ENCODE measurements at regions not wholly inside any gene's neighbourhood (a gene's known extent, or its start where the extent isn't known, plus 50 kb on each side); places are given as distances from the start of the nearest gene placed in this dataset.

- no peak for TF ChIP-seq YY1 (IDR thresholded peaks at IDR 0.05; ENCODE audit: low read depth, low read length)
These were observed 57.6 kb upstream of the SOX9 start (continued) for GRCh38 chr17:72063262-72063661.
